Stimulated activated CD4-positive, alpha-beta T cell treated with anti-CD3 and anti-CD28 coated beads, Interleukin-15, amount 100 ng/mL, for 48 hours (primary cell): ENCODE measurements at regions not wholly inside any gene's neighbourhood (a gene's known extent, or its start where the extent isn't known, plus 50 kb on each side); places are given as distances from the start of the nearest gene placed in this dataset.

Experiments used
- DNase-seq, 2 donors: peaks; one replicate each; pipeline ENCODE4 v3.0.0-alpha.2; 2020; ENCODE audit warnings: low read depth in 2 of 2

DNA sequence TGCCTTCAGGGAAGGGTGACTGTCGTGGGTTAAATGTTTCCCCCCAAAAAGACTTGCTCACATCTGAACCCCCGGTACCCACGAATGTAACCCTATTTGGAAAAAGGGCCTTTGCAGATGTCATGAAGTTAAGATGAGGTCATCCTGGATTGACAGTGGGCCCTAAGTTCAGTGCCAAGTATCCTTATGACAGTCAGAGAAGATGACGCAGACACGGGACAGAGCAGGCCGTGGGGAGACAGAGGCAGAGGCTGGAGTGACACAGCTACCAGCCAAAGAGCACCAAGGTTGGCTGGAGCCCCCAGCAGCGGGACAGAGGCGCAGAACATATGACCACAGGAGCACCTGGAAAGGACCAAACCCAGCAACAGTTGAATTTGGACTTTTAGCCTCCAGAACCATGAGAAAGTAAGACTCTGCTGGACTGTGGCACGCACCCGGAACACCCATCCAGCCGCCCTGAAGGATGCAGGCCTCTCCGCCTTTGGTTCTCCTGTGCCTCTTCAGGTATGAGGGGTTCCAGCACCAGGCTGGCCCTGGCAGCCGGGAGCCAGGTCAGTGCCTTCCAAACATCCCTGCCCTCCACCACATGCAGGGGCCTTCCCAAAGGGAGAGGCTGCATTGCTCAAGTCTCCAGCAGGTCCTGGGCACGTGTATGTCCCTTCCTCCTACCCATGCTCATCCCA is 104.0 kb downstream of the FOXL1 start:
- DNase-seq, result no peak

GRCh38 chr16:86683441-86684194 is 105.3 kb downstream of the FOXL1 start:
- no peak for DNase-seq

- DNase-seq, result no peak
Observed at GRCh38 chr16:86685076-86685475, 106.7 kb downstream of the FOXL1 start.

- no peak for DNase-seq
Observed at GRCh38 chr16:86690970-86691369, 112.6 kb downstream of the FOXL1 start.

GRCh38 chr16:86692426-86692825 is 114.1 kb downstream of the FOXL1 start:
- no peak for DNase-seq

DNA sequence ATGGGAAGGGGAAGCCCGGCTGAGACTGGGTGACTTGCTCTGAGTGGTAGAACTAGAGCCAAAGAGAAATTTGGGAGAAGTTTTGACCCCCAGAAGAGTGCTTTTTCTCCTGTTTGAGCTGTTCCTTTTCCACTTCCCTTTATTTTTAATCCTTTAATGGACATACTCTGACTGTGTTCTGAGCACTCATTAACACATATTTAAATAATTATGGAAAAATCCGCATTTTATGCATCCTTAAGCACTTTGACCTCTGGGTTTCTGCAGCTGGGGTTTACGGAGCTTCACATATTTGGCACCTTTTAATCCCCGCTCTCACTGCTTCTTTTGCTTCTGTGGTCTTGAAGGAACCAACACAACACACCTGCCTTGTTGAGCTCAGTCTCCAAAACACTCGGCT is 114.7 kb downstream of the FOXL1 start:
- DNase-seq, result no peak

GRCh38 chr16:86697715-86698114 is 119.4 kb downstream of the FOXL1 start:
- no peak for DNase-seq

- no peak for DNase-seq
Observed at GRCh38 chr16:86700046-86700945, 121.9 kb downstream of the FOXL1 start.

DNA sequence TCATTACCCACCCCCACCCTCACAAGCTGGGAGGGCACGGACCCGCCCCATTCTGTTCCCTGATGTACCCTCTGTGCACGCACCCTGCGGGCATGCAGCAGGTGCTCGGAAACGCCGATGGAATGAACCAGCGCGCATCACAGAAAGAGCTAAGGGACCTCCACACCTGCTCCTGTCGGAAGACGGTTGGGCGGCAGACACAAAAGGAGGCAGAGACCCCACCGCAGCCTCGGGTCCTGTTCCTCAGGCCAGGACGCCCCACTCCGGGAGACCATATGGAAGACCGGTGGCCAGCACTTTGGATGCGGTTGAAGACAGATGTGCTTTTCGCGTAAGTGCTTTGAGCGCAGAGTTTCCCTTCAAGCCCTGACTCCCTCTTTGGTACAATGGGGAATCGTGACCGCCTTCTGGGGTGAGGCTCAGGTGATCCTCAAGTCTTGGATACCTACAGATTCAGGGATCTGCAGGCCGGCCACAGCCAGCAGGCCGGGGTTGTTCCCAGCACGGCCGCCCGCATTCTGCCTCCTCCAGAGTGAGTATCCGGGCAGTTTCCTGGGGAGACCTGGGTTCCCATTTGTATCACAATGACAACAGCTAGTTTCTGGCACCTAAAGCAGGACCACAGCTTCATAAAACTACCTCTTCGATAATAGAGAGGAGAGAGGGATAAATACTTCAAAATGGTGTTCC is 123.1 kb downstream of the FOXL1 start:
- DNase-seq, result no peak

DNA sequence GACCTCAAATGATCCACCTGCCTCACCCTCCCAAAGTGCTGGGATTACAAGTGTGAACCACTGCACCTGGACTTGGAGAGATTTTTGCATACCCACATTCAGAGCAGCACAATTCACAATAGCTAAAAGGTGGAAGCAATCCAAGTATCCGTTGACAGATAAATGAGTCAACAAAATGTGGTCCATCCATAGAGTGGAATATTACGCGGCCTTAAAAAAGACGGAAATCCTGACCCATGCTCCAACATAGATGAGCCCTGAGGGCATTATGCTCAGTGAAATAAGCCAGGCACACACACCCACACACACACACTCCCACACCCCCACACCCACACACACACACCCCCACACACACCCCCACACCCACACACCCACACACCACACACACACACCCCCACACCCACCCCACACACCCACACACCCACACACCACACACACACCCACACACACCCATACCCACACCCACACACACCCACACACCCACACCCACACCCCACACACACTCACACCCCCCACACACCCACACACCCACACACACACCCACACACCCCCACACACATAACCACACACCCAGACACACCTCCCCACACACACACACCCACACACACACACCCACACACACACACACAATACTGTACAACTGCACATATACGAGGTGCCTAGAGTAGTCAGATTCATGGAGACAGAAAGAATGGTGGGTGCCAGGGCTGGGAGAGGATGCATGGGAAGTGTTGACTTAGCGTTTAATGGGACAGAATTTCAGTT is 124.7 kb downstream of the FOXL1 start:
- DNase-seq, result no peak

DNA sequence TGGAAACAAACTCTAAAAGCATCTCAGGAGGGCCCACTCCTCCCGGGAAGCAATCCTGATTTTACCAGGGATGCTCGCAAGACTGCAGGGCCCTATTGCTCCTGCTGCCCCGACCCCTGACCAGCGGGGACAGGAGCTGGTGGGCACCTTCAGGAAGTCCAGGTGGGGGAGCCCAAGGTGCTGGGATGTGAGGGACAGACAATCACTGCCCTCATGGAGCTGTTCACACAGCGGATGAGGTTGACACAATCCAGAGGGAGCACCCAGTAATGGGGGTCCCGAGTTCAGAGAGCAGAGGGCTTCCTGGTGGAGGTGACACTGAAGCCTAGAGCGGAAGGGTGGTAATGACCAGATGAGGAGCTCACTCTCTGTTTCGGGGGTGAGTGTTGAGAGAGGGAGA is 126.2 kb downstream of the FOXL1 start:
- no peak for DNase-seq

GRCh38 chr16:86706726-86707125 is 128.4 kb downstream of the FOXL1 start:
- DNase-seq, result no peak

- DNase-seq, result no peak
Observed at GRCh38 chr16:86707171-86707570, 128.8 kb downstream of the FOXL1 start.

DNA sequence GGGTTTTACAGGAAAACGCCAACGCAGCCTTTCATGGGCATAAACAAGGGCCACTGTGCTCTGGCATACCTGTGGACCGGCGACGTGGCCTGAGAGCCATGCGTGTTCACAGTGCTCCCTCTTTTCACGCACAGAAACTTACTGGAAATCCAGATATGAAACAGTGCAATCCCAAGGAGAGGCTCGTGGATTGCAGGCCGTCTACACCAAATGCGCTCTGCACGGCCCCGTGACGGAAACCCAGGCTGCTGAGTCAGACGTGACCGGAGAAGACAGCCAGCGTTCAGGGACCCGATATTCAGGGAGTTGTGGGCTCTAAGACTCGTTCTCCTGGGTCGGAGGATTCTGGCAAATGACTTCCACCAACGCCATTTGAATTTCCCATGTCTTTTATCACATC is 129.2 kb downstream of the FOXL1 start:
- DNase-seq, result no peak

DNA sequence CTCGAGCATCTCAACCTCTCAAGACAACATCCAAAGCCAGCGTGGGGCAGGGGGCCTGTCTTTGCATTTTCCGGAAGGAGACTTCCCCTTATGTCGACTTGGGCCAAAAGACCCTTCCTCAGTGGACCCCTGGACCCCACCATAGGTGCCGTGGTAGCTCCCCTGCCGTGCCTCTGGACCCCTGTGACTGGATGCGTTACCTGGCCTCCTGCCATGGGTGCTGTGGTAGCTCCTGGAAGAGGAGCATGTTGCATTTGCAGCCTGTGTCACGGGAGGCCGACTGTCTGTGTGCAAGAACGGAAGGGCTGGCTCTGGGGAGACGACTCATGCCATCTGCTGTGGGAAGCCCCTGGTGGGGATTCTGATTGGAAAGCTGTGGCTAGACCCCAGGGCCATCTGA is 130.1 kb downstream of the FOXL1 start:
- DNase-seq, result no peak

DNA sequence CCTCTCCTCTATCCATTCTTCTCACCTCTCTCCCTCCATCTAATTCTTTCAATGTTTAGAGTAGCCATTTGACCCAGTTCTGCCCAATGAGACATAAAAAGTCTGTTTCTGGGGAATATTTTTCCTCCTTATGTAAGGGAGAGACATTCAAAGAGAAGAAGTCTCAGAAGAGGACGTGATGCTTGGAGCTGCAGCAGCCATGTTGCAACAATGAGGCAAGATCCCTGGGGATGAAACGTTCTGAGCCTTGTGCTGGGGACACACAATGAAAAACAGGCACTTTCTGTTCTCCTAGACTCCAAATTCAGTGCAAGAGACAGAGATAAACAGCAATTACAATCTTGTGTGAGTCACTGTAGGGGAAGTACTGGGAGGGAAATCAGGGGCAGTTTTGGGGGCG is 130.8 kb downstream of the FOXL1 start:
- DNase-seq, result no peak

DNA sequence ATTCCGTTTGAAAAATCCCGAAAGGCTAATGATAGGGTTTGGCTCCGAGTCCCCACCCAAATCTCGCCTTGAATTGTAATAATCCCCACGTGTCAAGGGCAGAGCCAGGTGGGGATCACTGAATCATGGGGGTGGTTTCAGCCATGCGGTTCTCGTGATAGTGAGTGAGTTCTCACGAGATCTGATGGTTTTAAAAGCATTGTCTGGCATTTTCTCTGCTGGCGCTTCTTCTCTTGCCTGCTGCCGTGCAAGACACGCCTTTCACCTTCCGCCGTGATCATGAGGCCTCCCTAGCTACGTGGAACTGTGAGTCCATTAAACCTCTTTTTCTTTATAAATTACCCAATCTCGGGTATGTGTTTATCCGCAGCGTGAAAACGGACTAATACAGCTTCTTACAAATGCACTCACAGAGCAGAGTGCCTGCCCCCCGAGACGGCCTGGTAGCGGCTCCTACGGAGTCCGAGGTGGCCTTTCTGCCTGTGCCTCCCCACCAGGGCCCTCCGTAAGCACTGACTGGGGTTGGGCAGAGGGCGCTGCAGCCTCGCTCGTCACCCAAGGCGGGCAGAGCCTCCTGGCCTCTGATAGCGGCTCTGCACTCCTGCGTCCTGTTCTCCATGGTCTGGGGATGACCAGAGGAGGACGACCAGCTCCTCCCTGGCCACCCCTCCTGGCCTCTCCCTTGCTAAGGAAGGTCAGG is 131.7 kb downstream of the FOXL1 start:
- no peak for DNase-seq

DNA sequence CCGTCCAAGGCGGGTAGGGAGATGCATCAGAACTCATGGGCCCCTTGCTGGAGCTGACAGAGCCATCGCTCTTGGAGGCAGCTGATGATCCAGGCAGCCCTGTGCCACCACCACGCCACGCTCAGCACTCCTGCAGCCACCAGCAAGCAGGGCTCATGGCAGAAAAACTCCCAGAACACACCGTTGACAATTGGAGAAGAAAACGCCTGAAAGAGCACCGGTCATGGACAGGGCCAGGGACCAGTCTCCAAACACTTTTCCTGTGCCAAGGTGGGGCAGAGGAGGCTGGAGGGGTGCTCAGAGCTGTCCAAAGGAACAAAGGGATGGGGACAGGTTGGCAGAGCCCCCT is 132.2 kb downstream of the FOXL1 start:
- DNase-seq, result no peak

GRCh38 chr16:86712158-86713009 is 134.0 kb downstream of the FOXL1 start:
- DNase-seq, result no peak
